AML-193 (cell line): ENCODE measurements at regions not wholly inside any gene's neighbourhood (a gene's known extent, or its start where the extent isn't known, plus 50 kb on each side); places are given as distances from the start of the nearest gene placed in this dataset.
"Not testable (repeated sequence)": the region's sequence is repeated elsewhere in the genome, so short reads cannot be mapped to it uniquely, and the experiment has no call there.

Source experiments
- DNase-seq, 2 experiments: peaks; one replicate each; lab custom pipeline; 2025; lab: John Stamatoyannopoulos, UW

DNA sequence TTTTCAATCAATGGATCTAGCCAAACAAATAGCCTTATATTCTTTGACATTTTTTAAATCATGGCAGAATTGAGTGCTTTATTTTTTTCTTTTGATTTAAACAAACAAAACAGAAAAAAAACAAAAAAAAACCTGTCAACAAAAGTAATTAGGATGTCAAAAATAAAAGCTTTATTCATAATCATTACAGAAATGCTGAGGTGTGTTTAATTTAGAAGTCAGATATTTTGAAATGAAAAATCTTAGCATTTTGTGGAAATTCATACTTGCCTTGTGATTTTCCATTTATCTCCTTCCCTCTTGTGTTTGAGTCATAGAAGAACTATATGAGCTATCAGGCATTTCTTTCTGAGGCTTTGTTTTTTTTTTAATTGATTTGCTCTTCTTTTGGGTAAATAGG is 387.0 kb upstream of the STXBP6 start:
- DNase-seq: no peak

- no peak for DNase-seq
Measured at GRCh38 chr14:25436288-25436875, 386.4 kb upstream of the STXBP6 start.

GRCh38 chr14:25431211-25432076 is 381.5 kb upstream of the STXBP6 start:
- peak in 1 of 2 experiments; percentile 3 for DNase-seq

DNA sequence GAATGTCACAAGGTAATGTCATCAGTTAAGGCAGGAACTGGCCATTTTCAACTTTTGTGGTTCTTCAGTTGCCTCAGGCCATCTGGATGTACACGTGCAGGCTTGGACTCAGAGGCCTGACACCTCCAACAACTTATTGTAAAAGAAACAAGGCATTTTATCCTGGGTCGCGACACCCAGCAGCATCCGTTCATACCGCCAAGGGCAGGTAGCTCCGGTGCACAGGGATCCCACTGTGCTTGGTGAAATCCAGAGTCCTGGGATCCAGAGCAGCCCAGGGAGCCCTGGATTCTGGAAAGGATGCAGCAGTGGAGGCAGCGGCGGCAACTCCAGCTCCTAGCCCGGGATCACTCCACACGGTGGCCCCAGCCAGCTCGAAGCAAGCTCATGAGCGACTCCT is 380.9 kb upstream of the STXBP6 start:
- no peak for DNase-seq

GRCh38 chr14:25412998-25413397 is 363.1 kb upstream of the STXBP6 start:
- DNase-seq: no peak

- no peak for DNase-seq
Measured at GRCh38 chr14:25411781-25412757, 362.1 kb upstream of the STXBP6 start.

DNA sequence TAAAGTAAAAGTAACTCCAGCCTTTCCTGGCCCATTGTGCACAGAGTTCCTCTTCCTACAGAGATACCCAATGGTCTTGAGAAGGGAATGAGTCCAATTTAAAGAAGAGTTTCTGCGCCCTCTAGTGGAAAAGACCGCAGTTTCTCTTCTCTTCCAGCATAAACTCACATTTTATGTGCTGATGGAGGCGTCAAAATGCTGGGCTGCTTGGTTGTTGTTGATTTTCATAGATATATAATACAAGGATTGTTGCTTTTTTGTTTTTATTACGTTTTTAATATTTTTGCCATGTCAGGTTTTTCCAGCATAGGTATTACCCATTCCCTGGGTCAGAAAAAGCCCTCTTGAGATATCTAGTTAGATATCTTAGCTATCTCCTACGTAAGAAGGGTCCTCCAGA is 356.9 kb upstream of the STXBP6 start:
- peak; percentile 42 to 55 for DNase-seq

- DNase-seq: peak; percentile 43 to 52
Measured at GRCh38 chr14:25400607-25401206, 350.8 kb upstream of the STXBP6 start.

DNA sequence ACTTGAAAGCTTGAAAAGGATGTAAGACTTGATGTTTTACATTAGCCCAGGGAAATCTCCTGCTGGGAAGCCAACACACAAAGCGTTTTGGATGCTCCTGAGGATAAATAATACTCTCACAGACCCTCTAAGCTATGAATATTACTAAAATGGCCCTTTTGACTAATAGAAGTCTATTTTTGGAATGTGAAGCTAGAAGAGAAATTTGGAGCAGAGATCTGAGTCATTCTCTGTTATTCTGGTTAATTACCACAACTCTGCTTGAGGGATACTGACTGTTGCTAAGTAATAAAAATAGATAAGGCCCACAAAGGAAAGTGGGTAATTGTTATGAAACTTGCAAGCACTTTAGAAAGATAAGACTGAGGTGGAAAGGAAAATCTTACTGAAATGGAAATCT is 346.2 kb upstream of the STXBP6 start:
- no peak for DNase-seq

DNA sequence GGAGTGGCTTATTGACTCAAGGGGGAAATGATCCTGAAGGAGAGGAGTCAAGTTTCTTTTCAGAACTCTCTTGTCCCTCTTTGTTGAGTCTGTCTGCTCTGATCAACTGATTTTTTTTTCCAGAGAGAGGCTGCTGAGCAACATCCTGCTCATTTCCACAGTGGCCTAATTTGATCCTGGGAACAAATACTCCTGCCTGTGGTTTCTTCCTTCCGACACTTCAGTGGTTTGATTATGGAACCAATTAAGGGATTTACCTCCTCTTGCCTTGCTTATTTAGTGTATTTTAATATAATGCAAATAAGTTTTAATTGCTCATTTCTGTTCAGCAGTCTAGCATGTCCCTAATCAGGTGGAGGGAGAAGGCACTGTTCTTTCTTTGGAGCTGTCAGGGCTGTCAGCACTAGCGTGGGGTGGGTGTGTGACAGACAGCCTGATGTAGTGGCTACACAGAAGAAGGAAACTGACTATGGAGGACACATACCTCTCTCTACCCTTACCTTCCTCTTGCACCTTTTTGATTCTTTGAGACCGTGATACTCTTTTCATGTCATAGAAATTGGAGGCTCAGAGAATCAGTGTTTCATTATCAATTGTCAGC is 344.9 kb upstream of the STXBP6 start:
- DNase-seq: no peak

GRCh38 chr14:25394356-25394755 is 344.4 kb upstream of the STXBP6 start:
- no peak for DNase-seq

- no peak for DNase-seq
Measured at GRCh38 chr14:25389948-25390347, 340.0 kb upstream of the STXBP6 start.

DNA sequence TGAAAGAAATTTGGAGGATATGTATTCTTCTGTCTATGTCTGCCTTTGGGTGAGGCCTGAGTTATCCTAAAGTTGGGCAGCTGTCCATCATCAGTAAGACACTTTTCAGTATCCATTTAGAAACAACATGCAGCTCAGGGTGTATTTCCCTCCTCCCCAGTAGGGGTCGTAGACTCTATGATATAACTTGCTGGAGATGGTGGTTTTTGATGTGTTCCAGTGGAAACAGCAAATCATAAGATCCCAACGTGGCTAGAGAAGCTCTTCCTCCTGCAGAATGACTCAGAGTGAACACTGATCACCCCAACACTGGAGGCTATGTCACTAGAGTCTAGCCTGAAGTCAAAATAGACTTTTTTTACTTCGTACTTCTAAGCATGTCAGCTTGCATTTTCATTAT is 331.6 kb upstream of the STXBP6 start:
- peak in 1 of 2 experiments; percentile 15 for DNase-seq

GRCh38 chr14:25375639-25376038 is 325.7 kb upstream of the STXBP6 start:
- DNase-seq: no peak

DNA sequence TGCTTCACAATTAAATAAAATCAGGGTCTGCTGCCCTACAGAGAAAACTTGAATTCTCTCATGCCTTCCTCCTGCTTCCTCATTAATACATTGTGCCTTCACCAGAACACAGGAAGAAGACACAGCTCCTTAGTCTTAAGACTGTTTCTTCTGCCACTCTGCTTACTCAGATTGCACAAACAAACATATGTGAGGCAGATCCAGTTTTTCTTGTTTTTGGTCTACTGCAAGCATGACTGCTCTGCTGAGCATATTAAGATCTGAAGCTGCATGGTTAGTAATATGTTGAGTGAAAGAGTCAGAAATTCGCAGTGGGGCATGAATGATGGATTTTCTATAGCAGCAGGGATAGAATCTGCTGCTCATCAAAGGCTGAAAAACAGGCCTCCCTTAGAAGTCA is 321.1 kb upstream of the STXBP6 start:
- no peak for DNase-seq

- DNase-seq: not testable (repeated sequence)
Measured at GRCh38 chr14:25370057-25370456, 320.1 kb upstream of the STXBP6 start.

DNA sequence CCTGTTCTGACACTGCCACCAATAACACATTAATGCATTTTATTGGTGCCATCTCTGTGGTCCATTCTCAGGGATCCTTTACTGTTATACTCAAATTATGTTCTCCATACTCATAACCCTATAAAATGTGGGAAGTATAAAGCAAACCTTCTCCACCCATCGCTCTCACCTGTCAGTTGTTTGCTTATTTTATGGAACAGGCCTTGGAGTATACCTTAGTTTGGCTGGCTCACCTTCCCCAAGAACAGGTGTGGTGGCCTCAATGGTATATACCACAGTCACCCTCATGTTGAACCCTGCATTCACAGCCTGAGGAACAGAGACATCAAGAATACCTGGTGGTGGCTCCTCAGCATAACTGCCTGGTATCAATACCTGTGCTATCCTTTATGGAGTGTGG is 308.4 kb upstream of the STXBP6 start:
- no peak for DNase-seq

GRCh38 chr14:25351269-25351668 is 301.3 kb upstream of the STXBP6 start:
- DNase-seq: no peak

GRCh38 chr14:25350802-25351201 is 300.9 kb upstream of the STXBP6 start:
- no peak for DNase-seq

GRCh38 chr14:25350021-25350420 is 300.1 kb upstream of the STXBP6 start:
- no peak for DNase-seq

GRCh38 chr14:25349269-25349668 is 299.3 kb upstream of the STXBP6 start:
- no peak for DNase-seq

DNA sequence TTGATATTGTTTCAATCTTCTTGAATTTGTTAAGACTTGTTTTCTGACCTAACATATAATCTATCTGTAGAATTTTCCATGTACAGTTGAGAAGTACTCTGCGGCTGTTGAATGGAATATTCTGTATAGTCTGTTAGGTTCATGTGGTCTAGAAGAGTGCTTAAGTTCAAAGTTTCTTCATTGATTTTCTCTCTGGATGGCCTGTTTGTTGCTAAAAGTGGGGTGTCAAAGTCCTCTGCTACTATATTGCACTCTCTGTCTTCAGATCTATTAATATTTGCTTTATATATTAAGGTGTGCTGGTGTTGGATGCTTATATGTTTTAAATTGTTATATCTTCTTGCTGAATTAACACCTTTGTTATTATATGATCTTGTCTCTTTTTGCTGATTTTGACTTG is 290.9 kb upstream of the STXBP6 start:
- DNase-seq: no peak
